Natural killer cell (primary cell): ENCODE measurements at regions not wholly inside any gene's neighbourhood (a gene's known extent, or its start where the extent isn't known, plus 50 kb on each side); places are given as distances from the start of the nearest gene placed in this dataset.

ENCODE experiments used
- ATAC-seq, 3 donors: fragments of 150-1000 bp in 2 of 3; fragments of 200-7000 bp in 1 of 3; cut with Tn5 transposase; 1 replicate in 1 of 3; 2 replicates in 2 of 3; pipeline ENCODE4 v1.10.0; 2021; ENCODE audit warnings: mild to moderate bottlenecking in 2 of 3, moderate library complexity in 2 of 3
- DNase-seq, 2 donors: peaks; one replicate each; pipeline versions ENCODE4 v3.0.0 to v3.0.0-alpha.2; 2013 to 2021; ENCODE audit warnings: mixed read lengths in 1 of 2
- H3K27ac ChIP-seq: one replicate; pipeline ENCODE4 v1.5.1; 2013; ENCODE audit warnings: mild to moderate bottlenecking, low read length
- H3K27me3 ChIP-seq: one replicate; pipeline ENCODE4 v1.6.1; 2013; ENCODE audit warnings: low read length; ENCODE audit not compliant: control insufficient read depth, insufficient read depth
- H3K36me3 ChIP-seq: one replicate; pipeline ENCODE4 v1.6.1; 2013; ENCODE audit warnings: low read length; ENCODE audit not compliant: control insufficient read depth, insufficient read depth
- H3K4me1 ChIP-seq: one replicate; pipeline ENCODE4 v1.6.1; 2013; ENCODE audit warnings: low read length; ENCODE audit not compliant: control insufficient read depth, insufficient read depth
- H3K4me3 ChIP-seq: one replicate; pipeline ENCODE4 v1.5.1; 2013; ENCODE audit warnings: low read length
- H3K9me3 ChIP-seq: one replicate; pipeline ENCODE4 v1.6.1; 2013; ENCODE audit warnings: low read length; ENCODE audit not compliant: control insufficient read depth, insufficient read depth
- H3K27ac Mint-ChIP-seq, 2 donors: one replicate each; pipeline ENCODE4 v1.8.0; 2022; ENCODE audit warnings: mild to moderate bottlenecking in 2 of 2, mixed read lengths in 2 of 2, moderate library complexity in 1 of 2
- H3K27me3 Mint-ChIP-seq, 2 donors: one replicate each; pipeline ENCODE4 v1.8.0; 2022; ENCODE audit warnings: low read depth in 2 of 2, mixed read lengths in 2 of 2
- H3K36me3 Mint-ChIP-seq: one replicate; pipeline ENCODE4 v1.8.0; 2022; ENCODE audit warnings: mixed read lengths
- H3K4me1 Mint-ChIP-seq, 2 donors: one replicate each; pipeline ENCODE4 v1.8.0; 2022; ENCODE audit warnings: mixed read lengths in 2 of 2
- H3K4me3 Mint-ChIP-seq: one replicate; pipeline ENCODE4 v1.8.0; 2022; ENCODE audit warnings: mild to moderate bottlenecking, moderate library complexity, mixed read lengths
- H3K9me3 Mint-ChIP-seq, 2 donors: one replicate each; pipeline ENCODE4 v1.8.0; 2022; ENCODE audit warnings: mixed read lengths in 2 of 2
- CTCF ChIP-seq: fragments of 200-600 bp; IDR thresholded peaks from one replicate; pipeline ENCODE4 v1.8.0; 2022; ENCODE audit warnings: antibody characterized with exemption
- WGBS: methylation state at CpG from one replicate; pipeline ENCODE4 v1.1.7; 2013; ENCODE audit warnings: missing lambda C conversion rate; ENCODE audit not compliant: insufficient coverage; 5-methylcytosine and 5-hydroxymethylcytosine counted together
- intact Hi-C: fragments of 100-400 bp; cut with micrococcal nuclease; formaldehyde crosslinking; loops from one replicate; pipeline ENCODE4 v1.14.2; 2022

GRCh38 chr1:82445827-82446226 lies 645.1 kb downstream of the ADGRL2 start:
- TF ChIP-seq CTCF: no peak
- Histone ChIP-seq H3K36me3 (no peaks in the 10 kb centered on the region), H3K27ac (no peak overlapping the region), H3K4me3 (no peak overlapping the region), H3K9me3 (no peaks in the 10 kb centered on the region), H3K27me3 (no peaks in the 10 kb centered on the region), H3K4me1 (no peaks in the 10 kb centered on the region)
- no peaks in the 10 kb centered on the region for H3K36me3 Mint-ChIP-seq
- no peaks in the 10 kb centered on the region for H3K27me3 Mint-ChIP-seq
- no peak overlapping the region for H3K27ac Mint-ChIP-seq
- intact Hi-C loops: no loop called here
- no peaks in the 10 kb centered on the region for H3K4me1 Mint-ChIP-seq
- 100% methylated on average over 2 of the region's 3 CpGs for WGBS
- H3K4me3 Mint-ChIP-seq: no peak overlapping the region
- DNase-seq: no peak
- no peak for ATAC-seq
- peaks cover 12 to 13% of the 10 kb centered on the region in 2 donors for H3K9me3 Mint-ChIP-seq

- no peak for TF ChIP-seq CTCF
- H3K4me1 ChIP-seq: no peaks in the 10 kb centered on the region
- no peaks in the 10 kb centered on the region for H3K36me3 ChIP-seq
- 79% methylated on average over 1 of the region's 3 CpGs for WGBS
- Mint-ChIP-seq H3K4me3 (no peak overlapping the region), H3K9me3 (peaks cover 11 to 12% of the 10 kb centered on the region in 2 donors), H3K36me3 (no peaks in the 10 kb centered on the region), H3K27ac (no peak overlapping the region), H3K4me1 (no peaks in the 10 kb centered on the region), H3K27me3 (no peaks in the 10 kb centered on the region)
- no peaks in the 10 kb centered on the region for H3K27me3 ChIP-seq
- intact Hi-C loops: no loop called here
- DNase-seq (no peak), ATAC-seq (no peak)
- no peaks in the 10 kb centered on the region for H3K9me3 ChIP-seq
- no peak overlapping the region for H3K4me3 ChIP-seq
- H3K27ac ChIP-seq: no peak overlapping the region
Observed at GRCh38 chr1:82445132-82445531, 644.4 kb downstream of the ADGRL2 start.

- no peak for TF ChIP-seq CTCF
- Mint-ChIP-seq H3K9me3 (peaks cover 4% of the 10 kb centered on the region in 2 donors), H3K36me3 (no peaks in the 10 kb centered on the region), H3K27me3 (no peaks in the 10 kb centered on the region), H3K4me1 (no peaks in the 10 kb centered on the region), H3K27ac (no peak overlapping the region), H3K4me3 (no peak overlapping the region)
- Histone ChIP-seq H3K27ac (no peak overlapping the region), H3K9me3 (no peaks in the 10 kb centered on the region), H3K36me3 (no peaks in the 10 kb centered on the region), H3K4me1 (no peaks in the 10 kb centered on the region), H3K27me3 (no peaks in the 10 kb centered on the region), H3K4me3 (no peak overlapping the region)
- 94% methylated on average over 4 of the region's 4 CpGs for WGBS
- DNase-seq: no peak
- ATAC-seq: no peak
- intact Hi-C loops: no loop called here
Observed at GRCh38 chr1:82441402-82441801, 640.7 kb downstream of the ADGRL2 start.

GRCh38 chr1:82423174-82423815 lies 622.6 kb downstream of the ADGRL2 start:
- Histone ChIP-seq H3K4me1 (no peaks in the 10 kb centered on the region), H3K27ac (no peak overlapping the region), H3K36me3 (no peaks in the 10 kb centered on the region), H3K27me3 (no peaks in the 10 kb centered on the region), H3K4me3 (no peak overlapping the region), H3K9me3 (no peaks in the 10 kb centered on the region)
- Mint-ChIP-seq H3K4me3 (no peak overlapping the region), H3K9me3 (peaks cover 2 to 7% of the 10 kb centered on the region in 2 donors), H3K27ac (no peak overlapping the region), H3K36me3 (no peaks in the 10 kb centered on the region), H3K27me3 (no peaks in the 10 kb centered on the region), H3K4me1 (no peaks in the 10 kb centered on the region)
- intact Hi-C loops: no loop called here
- no peak for TF ChIP-seq CTCF
- DNase-seq (no peak), ATAC-seq (no peak)
